ENCODE measurements at regions not wholly inside any gene's neighbourhood (a gene's known extent, or its start where the extent isn't known, plus 50 kb on each side); places are given as distances from the start of the nearest gene placed in this dataset.

GRCh38 chr5:71882826-71883741 lies 164.0 kb downstream of the CARTPT start:
- no peaks in the 10 kb centered on the region for H3K36me3 ChIP-seq (ENCODE audit: low read depth)
- peak; percentile 78 for DNase-seq
- H3K9ac ChIP-seq, result no peak overlapping the region
- H3K4me3 ChIP-seq, result no peak overlapping the region
- no peak overlapping the region for H2AFZ ChIP-seq
- H3K4me2 ChIP-seq (ENCODE audit: unreplicated experiment), result peak overlapping the region; percentile 38
- H3F3A ChIP-seq (ENCODE audit: insufficient read depth), result no peaks in the 10 kb centered on the region; the same call in 1 of the 2 replicates
- WGBS, 2 experiments (ENCODE audit: low coverage in 1 of 2, low lambda C conversion rate in 2 of 2, missing lambda C conversion rate in 2 of 2), result 20 to 22% methylated on average over 10 of the region's 10 CpGs
- peaks cover 21% of the 10 kb centered on the region for H3K4me1 ChIP-seq (ENCODE audit: insufficient read depth)
- H3K27ac ChIP-seq, result no peak overlapping the region
- in situ Hi-C loops (cut with MboI), result no loop called here
- H3K9me3 ChIP-seq (ENCODE audit: low read depth), result no peaks in the 10 kb centered on the region
- TF ChIP-seq EZH2 (IDR thresholded peaks at IDR 0.05; ENCODE audit: insufficient read depth, poor library complexity, severe bottlenecking) (no peak), EZH2phosphoT487 (IDR thresholded peaks at IDR 0.05; ENCODE audit: insufficient read depth, low read depth) (no peak)
- H3K79me2 ChIP-seq (ENCODE audit: insufficient read depth), result no peaks in the 10 kb centered on the region
- H4K20me1 ChIP-seq (ENCODE audit: insufficient read depth), result no peaks in the 10 kb centered on the region
- H3K9me2 ChIP-seq (ENCODE audit: insufficient read depth), result no peaks in the 10 kb centered on the region
- 0 out of 2 replicates have a peak, but pooled peaks cover 5% of the 10 kb centered on the region for H3K27me3 ChIP-seq (replicated peaks; ENCODE audit: insufficient read depth)

GRCh38 chr5:71883742-71884103 lies 164.6 kb downstream of the CARTPT start:
- WGBS, 2 experiments (ENCODE audit: low coverage in 1 of 2, low lambda C conversion rate in 2 of 2, missing lambda C conversion rate in 2 of 2), result 32 to 37% methylated on average over 2 of the region's 2 CpGs
- TF ChIP-seq EZH2phosphoT487 (IDR thresholded peaks at IDR 0.05; ENCODE audit: insufficient read depth, low read depth), result no peak
- no peak for TF ChIP-seq EZH2 (IDR thresholded peaks at IDR 0.05; ENCODE audit: insufficient read depth, poor library complexity, severe bottlenecking)
- in situ Hi-C loops (cut with MboI), result no loop called here
- H3K79me2 ChIP-seq (ENCODE audit: insufficient read depth), result no peaks in the 10 kb centered on the region
- DNase-seq, result no peak
- H3K4me1 ChIP-seq (ENCODE audit: insufficient read depth), result peaks cover 21% of the 10 kb centered on the region
- no peak overlapping the region for H3K9ac ChIP-seq
- 0 out of 2 replicates have a peak, but pooled peaks cover 5% of the 10 kb centered on the region for H3K27me3 ChIP-seq (replicated peaks; ENCODE audit: insufficient read depth)
- H3K27ac ChIP-seq, result no peak overlapping the region
- no peaks in the 10 kb centered on the region for H4K20me1 ChIP-seq (ENCODE audit: insufficient read depth)
- H2AFZ ChIP-seq, result no peak overlapping the region
- H3K4me2 ChIP-seq (ENCODE audit: unreplicated experiment), result peak overlapping the region; percentile 38
- no peak overlapping the region for H3K4me3 ChIP-seq
- no peaks in the 10 kb centered on the region; the same call in 1 of the 2 replicates for H3F3A ChIP-seq (ENCODE audit: insufficient read depth)
- H3K9me3 ChIP-seq (ENCODE audit: low read depth), result no peaks in the 10 kb centered on the region
- no peaks in the 10 kb centered on the region for H3K36me3 ChIP-seq (ENCODE audit: low read depth)
- no peaks in the 10 kb centered on the region for H3K9me2 ChIP-seq (ENCODE audit: insufficient read depth)

GRCh38 chr5:71884926-71885325 lies 165.9 kb downstream of the CARTPT start:
- H2AFZ ChIP-seq, result no peak overlapping the region

GRCh38 chr5:71886406-71886805 lies 167.3 kb downstream of the CARTPT start:
- Histone ChIP-seq H3K9ac (no peak overlapping the region), H4K20me1 (ENCODE audit: insufficient read depth) (no peaks in the 10 kb centered on the region), H3K4me3 (no peak overlapping the region), H2AFZ (no peak overlapping the region), H3K9me2 (ENCODE audit: insufficient read depth) (no peaks in the 10 kb centered on the region), H3K27ac (no peak overlapping the region), H3K27me3 (replicated peaks; ENCODE audit: insufficient read depth) (no peaks in the 10 kb centered on the region), H3K4me2 (ENCODE audit: unreplicated experiment) (no peak overlapping the region), H3K4me1 (ENCODE audit: insufficient read depth) (peaks cover 21% of the 10 kb centered on the region), H3K36me3 (ENCODE audit: low read depth) (no peaks in the 10 kb centered on the region), H3K9me3 (ENCODE audit: low read depth) (no peaks in the 10 kb centered on the region), H3K79me2 (ENCODE audit: insufficient read depth) (no peaks in the 10 kb centered on the region), H3F3A (ENCODE audit: insufficient read depth) (no peaks in the 10 kb centered on the region; the same call in 1 of the 2 replicates)
- in situ Hi-C loops (cut with MboI), result no loop called here
- 13 to 17% methylated on average over 2 of the region's 2 CpGs for WGBS, 2 experiments (ENCODE audit: low coverage in 1 of 2, low lambda C conversion rate in 2 of 2, missing lambda C conversion rate in 2 of 2)
- no peak for DNase-seq
- TF ChIP-seq EZH2 (IDR thresholded peaks at IDR 0.05; ENCODE audit: insufficient read depth, poor library complexity, severe bottlenecking) (no peak), EZH2phosphoT487 (IDR thresholded peaks at IDR 0.05; ENCODE audit: insufficient read depth, low read depth) (no peak)

More at GRCh38 chr5:71884926-71885325, 165.9 kb downstream of the CARTPT start:
- Histone ChIP-seq H3K9me3 (ENCODE audit: low read depth) (no peaks in the 10 kb centered on the region), H3K9ac (no peak overlapping the region), H3K4me2 (ENCODE audit: unreplicated experiment) (no peak overlapping the region), H3K4me3 (no peak overlapping the region), H3F3A (ENCODE audit: insufficient read depth) (no peaks in the 10 kb centered on the region; the same call in 1 of the 2 replicates), H3K36me3 (ENCODE audit: low read depth) (no peaks in the 10 kb centered on the region), H3K4me1 (ENCODE audit: insufficient read depth) (peaks cover 21% of the 10 kb centered on the region), H4K20me1 (ENCODE audit: insufficient read depth) (no peaks in the 10 kb centered on the region), H3K27ac (no peak overlapping the region), H3K9me2 (ENCODE audit: insufficient read depth) (no peaks in the 10 kb centered on the region), H3K79me2 (ENCODE audit: insufficient read depth) (no peaks in the 10 kb centered on the region), H3K27me3 (replicated peaks; ENCODE audit: insufficient read depth) (0 out of 2 replicates have a peak, but pooled peaks cover 5% of the 10 kb centered on the region)
- DNase-seq, result no peak
- in situ Hi-C loops (cut with MboI), result no loop called here
- TF ChIP-seq EZH2phosphoT487 (IDR thresholded peaks at IDR 0.05; ENCODE audit: insufficient read depth, low read depth) (no peak), EZH2 (IDR thresholded peaks at IDR 0.05; ENCODE audit: insufficient read depth, poor library complexity, severe bottlenecking) (no peak)
